ENCODE measurements at regions not wholly inside any gene's neighbourhood (a gene's known extent, or its start where the extent isn't known, plus 50 kb on each side); places are given as distances from the start of the nearest gene placed in this dataset.

- no peak for DNase-seq (ENCODE audit: low read depth)
Measured at GRCh38 chr4:100284129-100284880, 94.0 kb upstream of the DDIT4L start.

- DNase-seq (ENCODE audit: low read depth) = no peak
Measured at GRCh38 chr4:100280807-100281206, 90.5 kb upstream of the DDIT4L start.

GRCh38 chr4:100278567-100278966 is 88.3 kb upstream of the DDIT4L start:
- no peak for DNase-seq (ENCODE audit: low read depth)

DNA sequence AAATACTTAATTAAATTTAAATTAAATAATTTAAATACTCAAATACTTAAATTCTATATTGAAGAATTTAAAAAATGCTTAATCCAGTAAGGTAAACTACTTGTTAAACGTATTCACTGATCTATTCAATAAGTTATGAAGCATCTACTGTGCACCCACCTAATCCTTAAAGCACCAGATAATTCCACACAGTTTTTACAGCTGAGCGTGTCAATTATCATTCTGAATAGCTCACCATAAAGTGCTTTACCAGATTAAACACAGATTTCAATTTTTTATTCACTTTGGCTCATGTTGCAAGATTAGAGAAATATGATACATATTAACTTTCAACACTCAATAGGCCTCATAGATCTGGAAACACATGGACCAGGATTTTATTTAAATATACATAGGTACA is 79.2 kb upstream of the DDIT4L start:
- DNase-seq (ENCODE audit: low read depth) = no peak

- DNase-seq (ENCODE audit: low read depth) = no peak
Measured at GRCh38 chr4:100268789-100269188, 78.5 kb upstream of the DDIT4L start.

- DNase-seq (ENCODE audit: low read depth) = peak; percentile 3
Measured at GRCh38 chr4:100261346-100261745, 71.1 kb upstream of the DDIT4L start.

GRCh38 chr4:100258675-100259074 is 68.4 kb upstream of the DDIT4L start:
- no peak for DNase-seq (ENCODE audit: low read depth)

- DNase-seq (ENCODE audit: low read depth) = no peak
Measured at GRCh38 chr4:100257567-100257966, 67.3 kb upstream of the DDIT4L start.

GRCh38 chr4:100254237-100254636 is 64.0 kb upstream of the DDIT4L start:
- no peak for DNase-seq (ENCODE audit: low read depth)

- no peak for DNase-seq (ENCODE audit: low read depth)
Measured at GRCh38 chr4:100248476-100248875, 58.2 kb upstream of the DDIT4L start.

- no peak for DNase-seq (ENCODE audit: low read depth)
Measured at GRCh38 chr4:100246697-100247096, 56.4 kb upstream of the DDIT4L start.

- DNase-seq (ENCODE audit: low read depth) = no peak
Measured at GRCh38 chr4:100244347-100244746, 54.1 kb upstream of the DDIT4L start.

All from GM04503 (cell line).